ENCODE measurements at regions not wholly inside any gene's neighbourhood (a gene's known extent, or its start where the extent isn't known, plus 50 kb on each side); places are given as distances from the start of the nearest gene placed in this dataset.

DNA sequence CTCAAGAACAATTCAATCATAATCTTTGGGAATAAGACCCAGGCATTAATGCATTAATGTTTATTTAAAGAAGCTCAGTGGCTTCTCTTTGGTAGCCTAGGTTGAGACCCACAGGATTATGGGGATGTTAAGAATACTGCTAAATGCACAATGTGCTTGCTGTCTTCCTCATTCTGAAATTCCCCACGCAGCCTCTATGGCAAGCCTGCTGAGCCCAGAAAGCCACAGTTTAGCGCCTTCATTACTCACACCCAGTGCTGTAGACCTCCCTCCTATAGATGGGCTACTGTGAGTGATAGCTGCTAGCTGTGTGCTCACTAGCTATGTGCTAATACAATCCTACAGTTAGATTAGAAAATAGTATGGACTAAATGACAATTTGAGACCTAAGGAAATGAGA, 90.6 kb downstream of the TNFSF13B start:
- no peak for DNase-seq

- DNase-seq, result peak; percentile 25 to 26
These were observed 92.3 kb downstream of the TNFSF13B start for GRCh38 chr13:108361769-108362168.

- DNase-seq, result no peak
These were observed 94.1 kb downstream of the TNFSF13B start for GRCh38 chr13:108363666-108364065.

- no peak for DNase-seq
These were observed 95.7 kb downstream of the TNFSF13B start for GRCh38 chr13:108365255-108365654.

DNA sequence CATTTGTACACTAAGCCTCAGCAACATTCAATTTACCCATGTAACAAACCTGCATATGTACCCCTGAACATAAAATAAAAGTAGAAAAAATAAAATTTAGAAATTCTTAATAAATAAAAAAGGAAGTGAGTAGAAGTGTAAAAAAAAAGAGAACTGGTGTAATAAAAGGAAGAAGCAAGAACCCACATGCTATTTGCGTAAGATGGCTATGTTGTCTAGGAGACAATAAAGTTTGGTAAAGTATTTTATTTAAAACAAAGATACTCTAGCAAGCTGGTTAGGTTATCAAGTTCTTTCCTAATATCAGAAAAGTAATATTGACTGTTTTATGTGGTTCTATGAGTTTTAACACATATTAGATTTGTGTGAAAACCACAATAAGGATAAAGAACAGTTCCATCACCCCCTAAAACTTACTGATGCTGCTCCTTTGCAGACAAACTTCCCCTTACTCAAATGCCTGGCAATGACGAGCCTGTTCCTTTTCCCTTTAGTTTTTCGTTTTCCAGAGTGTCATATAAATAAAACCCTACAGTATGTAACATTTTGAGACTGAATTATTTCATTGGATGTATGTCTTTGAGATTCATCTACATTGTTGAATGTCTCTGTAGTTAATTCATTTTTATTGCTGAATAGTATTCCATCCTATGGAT, 98.9 kb downstream of the TNFSF13B start:
- DNase-seq, result no peak

DNA sequence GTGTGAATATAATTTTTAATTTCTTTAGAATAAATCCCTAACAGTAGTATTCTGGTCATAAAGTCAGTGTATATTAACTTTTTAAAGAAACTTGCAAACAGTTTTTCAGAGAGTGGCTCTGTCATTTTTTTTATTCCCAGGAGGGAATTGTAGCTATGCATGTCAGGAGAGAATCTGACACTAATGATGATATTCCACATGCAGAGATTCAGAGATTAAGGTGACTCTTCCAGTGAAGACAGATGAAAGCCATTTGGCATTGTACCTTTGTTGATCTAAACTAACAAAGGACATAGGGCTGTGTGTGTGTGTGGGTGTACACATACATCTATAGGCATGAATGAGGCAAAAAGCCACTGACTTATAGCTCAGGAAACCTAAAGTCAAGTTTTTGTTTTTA, 99.9 kb downstream of the TNFSF13B start:
- no peak for DNase-seq

DNA sequence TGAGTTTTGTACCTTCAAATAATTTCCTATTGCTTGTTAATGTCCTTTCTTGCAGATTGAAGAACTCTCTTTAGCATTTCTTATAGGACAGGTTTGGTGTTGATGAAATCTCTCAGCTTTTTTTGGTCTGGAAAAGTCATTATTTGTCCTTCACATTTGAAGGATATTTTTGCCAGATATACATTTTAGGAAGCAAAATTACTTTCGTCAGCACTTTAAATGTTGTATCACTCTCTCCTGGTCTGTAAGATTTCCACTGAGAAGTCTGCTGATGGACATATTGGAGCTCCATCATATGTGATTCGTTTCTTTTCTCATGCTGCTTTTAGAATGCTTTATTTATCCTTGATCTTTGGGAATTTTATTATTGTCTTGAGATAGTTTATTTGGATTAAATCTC, 105.5 kb downstream of the TNFSF13B start:
- no peak for DNase-seq

GRCh38 chr13:108375772-108376171, 106.3 kb downstream of the TNFSF13B start:
- DNase-seq, result no peak

- no peak for DNase-seq
These were observed 106.8 kb downstream of the TNFSF13B start for GRCh38 chr13:108376308-108376707.

DNA sequence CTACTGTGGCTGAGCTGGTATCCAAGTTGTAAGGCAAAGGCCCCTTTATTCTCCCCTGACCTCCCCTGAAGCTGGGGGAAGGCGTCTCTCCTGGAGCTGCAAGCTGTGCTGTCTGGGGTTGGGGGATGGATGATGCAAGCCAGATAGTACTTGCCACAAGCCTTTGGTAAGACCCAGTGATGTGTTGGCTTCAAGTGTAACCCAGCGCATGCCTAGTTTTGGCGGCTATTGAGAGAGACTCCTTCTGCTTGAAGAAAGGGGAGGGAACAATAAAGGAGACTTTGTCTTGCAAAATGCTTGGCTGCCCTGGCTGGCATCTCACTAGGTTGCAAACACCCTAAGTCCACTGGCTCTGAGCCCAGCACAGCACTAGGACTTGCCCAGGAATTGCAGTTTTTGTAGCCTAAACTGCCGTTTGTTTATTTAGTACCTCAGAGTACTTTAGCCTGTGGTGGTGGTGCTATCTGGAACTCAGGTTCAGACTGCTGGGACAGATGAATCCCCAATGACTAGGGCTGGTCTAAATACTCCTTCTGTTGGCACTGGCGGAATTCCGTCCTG, 108.2 kb downstream of the TNFSF13B start:
- DNase-seq, result no peak

- DNase-seq, result no peak
These were observed 114.1 kb downstream of the TNFSF13B start for GRCh38 chr13:108383667-108384066.

GRCh38 chr13:108387156-108387555, 117.6 kb downstream of the TNFSF13B start:
- no peak for DNase-seq

DNA sequence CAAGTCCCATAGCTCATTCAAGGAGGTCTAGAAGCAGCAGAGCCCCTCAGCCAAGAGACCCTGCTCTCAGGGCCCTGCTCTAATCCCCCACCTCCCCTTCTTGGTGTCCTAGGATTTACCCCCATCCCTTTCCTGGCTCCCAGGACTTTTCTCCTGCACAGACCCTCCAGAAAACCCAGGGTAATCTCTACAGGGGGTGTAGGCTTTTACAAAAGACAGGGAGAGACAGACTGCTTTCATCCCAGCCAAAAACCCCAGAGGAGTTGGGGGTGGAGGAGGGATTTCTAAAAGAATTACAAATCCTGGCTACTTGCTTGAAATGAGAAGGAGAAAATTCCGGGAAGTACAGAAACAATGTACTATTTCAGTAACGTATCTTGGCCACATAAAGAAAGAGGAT, 133.3 kb downstream of the TNFSF13B start:
- DNase-seq, result no peak

DNA sequence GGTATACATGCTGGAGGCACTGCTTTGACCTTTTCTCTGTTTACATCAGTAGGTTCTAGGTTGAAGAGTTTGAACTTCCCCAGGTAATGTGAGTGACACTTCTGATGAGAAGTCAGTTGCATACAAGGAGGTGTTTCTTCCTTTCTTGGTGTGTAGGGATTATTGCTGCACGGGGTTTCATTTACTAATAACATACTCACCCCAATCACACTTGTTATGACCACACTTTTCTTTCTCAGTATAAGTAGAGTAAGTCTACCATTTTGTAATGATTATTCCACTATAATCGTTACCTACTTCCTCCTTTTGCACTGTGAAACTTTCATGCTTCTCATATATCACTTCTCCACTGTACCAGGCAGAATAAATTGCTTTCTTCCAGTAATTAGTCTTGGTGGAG, 138.0 kb downstream of the TNFSF13B start:
- DNase-seq, result no peak

GRCh38 chr13:108408672-108409071, 139.2 kb downstream of the TNFSF13B start:
- DNase-seq, result no peak

DNA sequence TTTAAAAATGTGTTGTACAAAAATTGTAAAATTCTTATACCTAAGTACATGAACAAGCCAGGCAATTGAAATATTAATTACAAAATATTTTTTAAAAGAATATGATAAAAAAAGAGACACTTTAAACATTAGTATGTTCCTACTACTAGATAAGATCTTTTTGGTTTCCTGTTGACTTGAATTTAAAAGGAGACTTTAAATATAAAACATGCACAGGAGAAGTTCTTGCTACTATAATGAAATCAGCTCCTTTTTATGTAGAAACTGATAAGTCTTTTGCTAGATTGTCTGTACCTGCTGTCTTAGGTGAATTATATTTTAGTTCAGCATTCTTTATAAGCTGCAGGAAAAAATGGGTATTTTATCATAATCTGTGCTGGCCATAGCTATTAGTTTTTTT, 140.2 kb downstream of the TNFSF13B start:
- DNase-seq, result no peak

GRCh38 chr13:108419768-108420167, 150.2 kb downstream of the TNFSF13B start:
- DNase-seq, result no peak

- no peak for DNase-seq
These were observed 155.5 kb downstream of the TNFSF13B start for GRCh38 chr13:108425056-108425455.

GRCh38 chr13:108426893-108427292, 157.4 kb downstream of the TNFSF13B start:
- DNase-seq, result no peak

- no peak for DNase-seq
These were observed 157.8 kb downstream of the TNFSF13B start for GRCh38 chr13:108427355-108427754.

- DNase-seq, result no peak
These were observed 159.2 kb downstream of the TNFSF13B start for GRCh38 chr13:108428691-108429090.

- DNase-seq, result no peak
These were observed 164.6 kb downstream of the TNFSF13B start for GRCh38 chr13:108433976-108434755.

DNA sequence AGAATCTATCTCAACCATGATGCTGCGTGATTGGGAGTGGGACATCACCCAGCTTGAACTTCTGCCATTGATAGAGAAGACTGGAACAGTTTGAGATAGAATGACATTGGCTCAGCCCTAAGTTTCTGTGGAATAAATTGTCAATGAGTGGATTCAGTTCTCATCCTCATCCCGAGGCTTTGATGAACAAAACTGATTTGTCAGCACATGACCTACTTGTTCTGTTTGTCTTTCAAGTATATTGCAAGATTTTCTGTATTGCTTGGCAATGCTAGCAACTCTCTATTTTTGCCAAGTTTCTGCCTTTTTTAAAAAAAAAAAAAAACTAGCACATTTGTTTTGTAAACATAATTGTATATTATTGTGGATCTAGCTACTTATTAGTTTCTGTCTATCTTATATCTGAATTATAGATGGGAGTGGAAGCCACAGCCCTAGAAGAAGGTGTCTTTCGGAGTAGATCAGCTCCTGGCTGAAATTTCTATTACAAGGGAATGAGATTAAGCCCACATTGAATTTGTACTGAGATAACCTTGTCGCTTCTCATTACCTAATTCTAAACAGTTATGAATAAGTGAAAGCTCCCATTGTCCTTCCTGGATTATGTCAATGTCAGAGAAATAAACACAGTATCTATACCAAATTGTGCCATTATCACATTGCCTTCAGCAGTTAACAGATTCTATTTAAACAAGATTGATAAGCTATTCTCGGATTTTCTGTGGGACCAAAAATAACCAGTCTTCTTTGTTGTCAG, 166.1 kb downstream of the TNFSF13B start:
- DNase-seq, result no peak

DNA sequence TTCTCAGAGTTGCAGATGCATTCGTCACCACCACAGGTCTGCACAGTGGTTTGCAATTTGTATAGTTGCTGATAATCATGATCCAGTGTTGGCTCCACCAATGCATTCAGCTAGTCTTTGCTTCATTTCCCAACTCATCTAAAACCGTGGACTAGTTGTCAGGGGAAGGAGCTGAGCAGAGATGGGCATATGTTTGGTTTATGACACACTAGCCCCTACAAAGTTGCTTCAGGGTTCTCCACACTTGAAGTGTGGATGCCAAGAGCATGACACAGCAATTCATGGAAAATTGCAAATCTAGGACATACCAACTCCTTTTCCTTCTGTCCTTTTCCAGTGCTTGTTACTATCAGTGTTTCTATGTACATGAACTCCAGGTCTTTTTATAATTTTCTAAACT, 168.0 kb downstream of the TNFSF13B start:
- no peak for DNase-seq

Data from SHP77 (cell line).